T-helper 1 cell treated with Interleukin-12 subunit alpha and Interleukin-12 subunit beta and Interleukin-4 antibody, amounts not matched to agents 30 ng/mL and 1 ng/mL, for 36 hours (primary cell): ENCODE measurements at regions not wholly inside any gene's neighbourhood (a gene's known extent, or its start where the extent isn't known, plus 50 kb on each side); places are given as distances from the start of the nearest gene placed in this dataset.
"Not testable (repeated sequence)": the region's sequence is repeated elsewhere in the genome, so short reads cannot be mapped to it uniquely, and the experiment has no call there.

Experiments used
- intact Hi-C: fragments of 100-400 bp; cut with micrococcal nuclease; formaldehyde crosslinking; loops from one replicate; pipeline ENCODE4 v1.15.1; 2024

DNA sequence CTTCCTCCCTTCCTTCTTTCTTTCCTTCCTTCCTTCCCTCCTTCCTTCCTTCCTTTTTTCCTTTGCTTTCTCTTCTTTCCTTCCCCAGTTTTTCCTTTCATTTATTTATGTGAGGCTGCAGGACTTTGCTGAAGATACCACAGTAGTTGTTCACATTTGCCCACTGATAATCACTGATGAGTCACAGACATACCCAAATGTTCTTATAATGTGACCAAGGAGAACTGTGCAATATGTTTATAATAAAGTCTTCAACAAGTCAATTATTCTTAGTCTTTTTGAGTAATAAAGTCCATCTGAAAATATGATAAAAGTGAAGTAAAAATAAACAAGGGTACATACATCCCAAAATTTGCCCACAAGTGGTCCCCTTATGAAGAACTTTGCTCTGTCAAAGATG is 159.7 kb downstream of the GNAI1 start:
- intact Hi-C loops: no loop called here

- intact Hi-C loops: not testable (repeated sequence)
These were observed 158.0 kb downstream of the GNAI1 start for GRCh38 chr7:80292634-80293033.

- intact Hi-C loops: no loop called here
These were observed 153.8 kb downstream of the GNAI1 start for GRCh38 chr7:80288175-80289122.

GRCh38 chr7:80287400-80288174 is 153.0 kb downstream of the GNAI1 start:
- intact Hi-C loops: no loop called here

GRCh38 chr7:80286611-80287010 is 152.0 kb downstream of the GNAI1 start:
- intact Hi-C loops: no loop called here

- intact Hi-C loops: no loop called here
These were observed 150.2 kb downstream of the GNAI1 start for GRCh38 chr7:80284855-80285254.

GRCh38 chr7:80279760-80280159 is 145.1 kb downstream of the GNAI1 start:
- intact Hi-C loops: no loop called here

GRCh38 chr7:80278737-80279136 is 144.1 kb downstream of the GNAI1 start:
- intact Hi-C loops: no loop called here

- intact Hi-C loops: no loop called here
These were observed 143.1 kb downstream of the GNAI1 start for GRCh38 chr7:80277434-80278427.
